Endothelial cell of umbilical vein (primary cell): ENCODE measurements at regions not wholly inside any gene's neighbourhood (a gene's known extent, or its start where the extent isn't known, plus 50 kb on each side); places are given as distances from the start of the nearest gene placed in this dataset.

Experiments
- CTCF ChIP-seq, 2 donors: IDR thresholded peaks; 1 replicate in 1 of 2; 2 replicates in 1 of 2; pipeline ENCODE4 v1.5.1; 2011; ENCODE audit warnings: low read length in 2 of 2, mild to moderate bottlenecking in 2 of 2, moderate library complexity in 2 of 2, control low read depth in 1 of 2, inconsistent platforms in 1 of 2, low read depth in 1 of 2; ENCODE audit not compliant: insufficient read depth in 1 of 2; ENCODE audit errors: extremely low read depth in 1 of 2
- EZH2 ChIP-seq: IDR thresholded peaks from 2 replicates; pipeline ENCODE4 v1.6.1; 2012; ENCODE audit warnings: borderline replicate concordance, low read depth, mild to moderate bottlenecking, moderate library complexity, low read length, inconsistent platforms; ENCODE audit not compliant: severe bottlenecking
- FOS ChIP-seq: IDR thresholded peaks from 2 replicates; pipeline ENCODE4 v1.6.1; 2011; ENCODE audit warnings: mild to moderate bottlenecking, low read length, moderate library complexity, borderline replicate concordance; ENCODE audit not compliant: insufficient read depth
- JUN ChIP-seq: IDR thresholded peaks from 2 replicates; pipeline ENCODE4 v1.6.1; 2011; ENCODE audit warnings: borderline replicate concordance, low read depth; ENCODE audit not compliant: insufficient read length, insufficient read depth
- MAX ChIP-seq: IDR thresholded peaks from 2 replicates; pipeline ENCODE4 v1.6.1; 2011; ENCODE audit not compliant: insufficient read depth, insufficient read length
- POLR2A ChIP-seq: IDR thresholded peaks from 2 replicates; pipeline ENCODE4 v1.6.1; 2012; ENCODE audit warnings: low read depth, mild to moderate bottlenecking, control low read depth, low read length
- POLR2AphosphoS5 ChIP-seq: IDR thresholded peaks from 2 replicates; pipeline ENCODE4 v1.6.1; 2012; ENCODE audit warnings: low read depth, mild to moderate bottlenecking, control low read depth, low read length, moderate library complexity; ENCODE audit not compliant: insufficient read depth

- TF ChIP-seq CTCF (IDR thresholded peaks at IDR 0.05; ENCODE audit: extremely low read depth in 1 of 2, insufficient read depth in 1 of 2, low read depth in 1 of 2, low read length in 2 of 2) (peak; percentile 15 to 40), EZH2 (no peak), POLR2A (no peak), POLR2AphosphoS5 (no peak), MAX (no peak), FOS (no peak), JUN (no peak)
These were observed 254.4 kb downstream of the KCNE4 start for GRCh38 chr2:223306371-223306770.
